GM18873 (cell line): ENCODE measurements at regions not wholly inside any gene's neighbourhood (a gene's known extent, or its start where the extent isn't known, plus 50 kb on each side); places are given as distances from the start of the nearest gene placed in this dataset.

Source experiments
- ATAC-seq: cut with Tn5 transposase; IDR thresholded peaks from one replicate; pipeline ENCODE4 v1.9.1; 2021; ENCODE audit warnings: mild to moderate bottlenecking, moderate library complexity, moderate number of reproducible peaks; ENCODE audit not compliant: unreplicated experiment, low FRiP score

DNA sequence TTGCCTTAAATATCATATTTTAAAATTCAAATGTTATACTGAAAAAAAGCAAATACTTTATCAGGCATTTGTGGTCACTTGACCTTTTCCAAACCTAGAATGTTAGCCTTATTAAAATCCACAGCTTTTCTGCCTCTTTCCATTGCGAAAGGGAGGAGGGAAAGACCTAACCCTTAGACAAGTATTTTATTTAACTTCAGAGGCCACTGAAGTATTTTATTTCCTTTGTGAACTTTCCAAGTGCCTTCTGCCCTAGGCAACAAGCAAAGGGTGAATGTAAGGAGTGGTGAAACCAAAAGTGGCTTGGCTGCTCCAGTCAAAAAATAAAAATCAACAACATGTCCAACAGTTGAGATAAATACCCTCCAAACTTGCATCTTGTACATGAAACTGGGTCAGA is 376.1 kb downstream of the EFNA5 start:
- ATAC-seq: no peak

DNA sequence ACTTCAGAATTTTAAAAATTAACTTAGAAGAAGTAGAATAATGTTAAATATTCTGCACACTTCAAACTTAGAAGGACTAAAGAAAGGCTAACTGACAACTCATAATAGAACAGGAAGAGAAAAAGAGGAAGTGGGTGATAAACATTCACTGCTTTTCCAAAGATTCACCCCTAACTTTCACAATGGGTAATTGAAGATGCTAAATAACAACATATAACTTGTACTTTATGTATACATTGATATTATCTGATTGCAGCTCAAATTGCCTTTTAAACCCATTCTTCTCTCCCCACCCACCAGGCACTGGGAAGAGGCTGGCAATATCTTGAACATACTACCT is 376.6 kb downstream of the EFNA5 start:
- ATAC-seq: peak; percentile 67

DNA sequence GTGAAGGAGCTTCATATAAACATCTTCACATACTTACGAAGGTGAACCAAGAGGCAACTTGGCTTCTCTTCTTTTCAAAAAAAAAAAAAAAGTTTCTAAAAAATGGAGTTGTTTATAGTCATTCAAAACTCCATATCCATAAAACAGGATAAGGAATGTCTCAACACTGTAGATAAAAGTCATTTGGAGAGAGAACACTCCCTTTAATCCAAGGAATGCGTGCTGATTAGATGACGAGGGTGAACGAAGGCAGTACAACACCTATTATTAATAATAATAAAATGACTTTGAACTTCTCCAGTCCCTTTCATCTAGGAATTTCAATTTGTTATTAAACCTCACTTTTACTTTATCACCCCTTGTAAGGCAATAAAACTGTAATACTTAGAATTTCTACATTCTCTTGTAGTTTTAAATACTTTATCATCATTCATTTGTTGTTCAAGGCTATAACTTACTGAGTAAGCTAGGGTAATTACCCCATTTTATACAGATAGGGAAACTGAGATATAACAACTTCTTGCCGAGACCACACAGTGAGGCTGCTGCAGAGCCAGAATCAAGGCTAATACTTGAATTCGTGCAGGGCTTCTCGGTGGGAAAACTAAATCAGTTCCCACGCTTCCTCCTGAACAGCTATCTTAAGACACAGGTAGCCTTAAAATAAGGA is 377.1 kb downstream of the EFNA5 start:
- no peak for ATAC-seq

DNA sequence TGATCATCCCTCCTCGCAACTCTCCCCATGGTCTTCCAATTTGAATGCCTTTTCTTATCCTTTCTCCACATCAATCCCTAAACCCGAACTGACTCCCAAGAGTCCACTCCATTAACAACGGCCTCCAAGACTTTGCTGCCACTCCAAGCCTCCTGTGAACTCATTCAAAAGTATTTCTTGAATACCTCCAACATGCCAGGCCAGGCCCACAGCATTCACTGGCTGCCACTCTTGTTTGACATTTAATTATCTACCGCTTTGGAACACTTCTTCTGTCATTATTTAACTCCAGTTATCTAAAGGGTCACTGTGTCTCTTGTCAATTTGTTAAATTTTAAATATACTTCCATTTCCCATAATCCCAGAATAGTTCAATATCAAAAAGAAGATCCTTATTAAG is 378.9 kb downstream of the EFNA5 start:
- no peak for ATAC-seq

DNA sequence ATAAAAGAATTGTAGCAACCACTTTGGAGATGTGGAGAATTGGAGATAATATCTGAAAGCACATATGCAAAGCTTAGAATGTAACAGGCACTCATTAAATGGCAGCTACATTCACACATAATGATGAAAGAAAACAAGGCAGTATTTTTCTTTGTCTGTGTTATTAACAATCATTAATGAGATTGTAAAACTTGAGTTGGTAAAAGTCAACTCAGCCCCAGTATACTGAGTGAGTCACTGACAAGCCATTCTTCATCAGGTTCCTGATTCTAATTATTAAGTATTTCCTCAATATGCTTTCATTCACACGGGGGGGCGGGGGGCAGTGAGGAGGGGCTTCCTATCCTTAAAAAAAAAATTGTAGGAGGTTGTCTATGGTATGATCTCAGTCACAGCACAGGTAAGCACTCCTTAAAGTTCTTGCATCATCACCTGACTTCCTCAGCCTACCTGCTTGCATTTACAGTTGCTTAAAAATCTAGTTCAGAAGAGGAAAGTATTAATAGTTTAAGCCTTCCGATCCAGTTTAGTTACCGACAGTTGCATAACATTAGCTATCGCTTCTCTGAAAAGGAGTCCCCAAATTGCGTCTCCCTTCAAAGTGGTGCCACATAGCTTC is 379.8 kb downstream of the EFNA5 start:
- ATAC-seq: no peak

DNA sequence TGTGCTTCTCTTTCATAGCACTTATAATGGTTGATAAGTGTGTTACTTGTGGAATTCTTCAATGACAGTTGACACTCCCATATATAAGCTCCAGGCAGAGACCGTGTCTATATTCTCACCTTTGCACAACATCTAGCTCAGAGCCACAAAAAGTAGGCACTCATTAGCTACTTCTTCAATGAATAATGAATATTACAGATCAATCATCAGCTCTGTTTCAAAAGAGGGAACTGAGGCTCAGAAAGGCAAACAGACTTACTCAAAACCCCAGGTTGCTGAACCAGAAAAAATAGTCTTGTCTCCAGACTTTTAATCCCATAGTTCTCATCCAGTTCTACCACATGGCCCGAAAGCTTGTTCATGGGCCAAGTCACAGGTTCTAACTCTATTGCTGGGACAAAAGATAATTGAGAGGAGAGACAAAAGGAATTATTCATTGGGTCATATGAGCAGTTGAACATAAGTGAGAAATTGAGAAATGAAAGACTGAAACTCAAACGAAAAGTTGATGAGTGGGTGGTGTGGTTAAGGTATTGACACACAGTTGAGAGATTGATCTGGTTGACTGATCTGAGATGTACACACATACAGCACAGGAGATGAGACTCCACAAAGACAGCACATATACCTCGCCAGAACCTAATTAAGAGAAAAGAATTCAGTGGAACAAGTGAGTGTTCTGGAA is 381.6 kb downstream of the EFNA5 start:
- ATAC-seq: peak; percentile 86

DNA sequence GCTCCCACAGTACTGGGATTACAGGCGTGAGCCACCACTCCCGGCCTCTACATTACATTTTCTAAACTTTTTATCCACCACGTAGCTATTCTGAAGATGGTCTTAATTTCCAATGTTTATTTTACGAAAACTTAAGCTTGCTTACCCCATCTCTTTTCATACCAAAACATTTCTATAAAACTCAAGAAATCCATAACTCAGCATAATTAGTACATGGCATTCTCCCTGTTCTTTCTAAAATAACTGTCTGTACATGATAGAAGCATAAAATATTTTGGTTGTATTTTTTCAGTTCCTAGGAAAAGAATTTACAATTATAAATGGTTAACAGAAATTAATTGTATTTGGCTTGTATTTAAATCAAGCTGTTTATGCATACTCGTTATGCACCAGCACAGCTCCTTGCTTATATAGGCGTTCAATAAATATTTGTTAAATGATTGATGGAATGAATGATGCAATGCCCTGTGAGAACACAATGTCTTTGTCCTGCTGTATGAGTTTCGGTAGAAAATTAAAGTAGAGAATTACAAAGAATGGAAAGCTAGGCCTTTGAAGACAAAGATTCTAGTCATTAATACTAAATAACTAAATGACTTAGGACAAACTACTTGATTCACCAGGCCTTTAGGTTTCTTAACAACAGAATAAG is 384.2 kb downstream of the EFNA5 start:
- no peak for ATAC-seq

DNA sequence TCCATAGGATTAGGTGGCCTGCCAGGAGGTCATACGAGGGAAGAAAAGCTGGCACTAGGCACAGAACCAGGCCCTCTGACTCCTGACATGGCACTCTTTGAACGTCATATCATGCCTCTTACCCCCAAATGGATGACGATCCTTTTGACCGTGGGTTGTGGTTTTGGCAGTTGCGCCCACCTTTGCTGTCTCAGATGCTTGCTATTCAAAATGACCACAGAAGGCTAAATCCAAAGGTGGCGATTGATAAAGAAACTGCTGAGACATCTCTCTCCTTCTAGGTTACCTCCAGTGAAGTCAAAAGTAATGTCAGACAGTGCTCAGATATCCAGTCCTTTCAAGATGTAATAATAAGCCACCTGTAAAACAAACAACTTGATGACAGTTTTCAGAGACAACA is 385.0 kb downstream of the EFNA5 start:
- no peak for ATAC-seq

DNA sequence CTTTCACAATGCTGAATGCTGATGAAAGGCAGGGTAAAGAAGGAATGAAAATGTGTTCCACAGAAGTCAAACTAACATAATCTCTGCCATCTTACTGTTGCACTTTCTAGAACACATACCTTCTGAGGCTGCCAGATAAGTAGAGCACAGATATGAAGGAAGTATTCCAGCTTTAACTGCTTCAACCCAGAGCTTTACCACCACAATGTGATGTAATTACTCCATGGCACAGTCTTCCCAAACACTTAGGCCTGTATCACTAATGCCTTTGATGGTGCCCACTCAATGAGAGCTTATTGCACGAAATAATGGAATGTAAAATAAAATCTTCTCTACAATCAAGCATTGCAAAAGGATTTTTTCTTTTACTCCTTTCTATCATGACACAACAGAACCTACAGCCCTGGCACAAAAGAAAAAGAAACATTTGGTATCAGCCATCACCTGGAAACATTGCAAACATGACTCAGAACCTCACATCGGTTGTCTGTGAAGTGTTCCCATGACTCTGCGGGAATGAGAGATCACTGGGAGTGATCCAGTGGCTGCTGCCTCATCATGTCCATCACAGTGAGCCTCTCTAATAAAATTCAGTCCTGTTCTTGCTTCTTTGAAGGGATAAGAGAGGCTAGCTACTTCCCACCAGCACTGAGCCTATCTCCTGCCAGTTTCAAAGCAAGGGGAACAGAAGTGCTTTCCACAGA is 385.8 kb downstream of the EFNA5 start:
- no peak for ATAC-seq

DNA sequence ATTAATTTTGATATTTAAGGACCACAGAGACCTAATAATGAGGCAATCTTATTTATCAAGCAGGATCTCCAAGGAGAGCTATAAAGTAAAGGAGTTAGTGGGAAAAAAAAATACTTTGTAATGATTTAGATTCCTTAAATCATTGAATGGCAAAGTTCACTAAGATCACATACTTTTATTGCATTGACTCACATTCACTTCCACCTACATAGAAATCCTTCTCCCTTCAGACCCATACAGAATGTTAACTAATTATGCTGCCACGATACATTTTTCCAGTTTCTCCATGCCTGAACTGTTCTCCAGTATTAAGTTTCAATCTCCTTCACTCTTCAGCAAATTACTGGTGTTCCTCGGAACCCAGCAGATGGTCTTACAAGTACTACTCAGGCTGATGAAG is 388.7 kb downstream of the EFNA5 start:
- ATAC-seq: no peak

DNA sequence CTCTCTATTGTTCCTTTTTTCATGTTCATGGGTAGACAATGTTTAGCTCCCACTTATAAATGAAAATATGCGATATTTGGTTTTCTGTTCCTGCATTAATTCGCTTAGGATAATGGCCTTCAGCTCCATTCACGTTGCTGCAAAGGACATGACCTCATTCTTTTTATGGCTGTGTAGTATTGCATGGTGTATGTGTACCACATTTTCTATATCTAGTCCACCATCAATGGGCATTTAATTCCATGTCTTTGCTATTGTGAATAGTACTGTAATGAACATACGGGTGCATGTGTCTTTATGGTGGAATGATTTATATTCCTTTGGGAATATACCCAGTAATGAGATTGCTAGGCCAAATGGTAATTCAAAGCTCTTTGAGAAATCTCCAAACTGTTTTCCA is 392.0 kb downstream of the EFNA5 start:
- no peak for ATAC-seq

DNA sequence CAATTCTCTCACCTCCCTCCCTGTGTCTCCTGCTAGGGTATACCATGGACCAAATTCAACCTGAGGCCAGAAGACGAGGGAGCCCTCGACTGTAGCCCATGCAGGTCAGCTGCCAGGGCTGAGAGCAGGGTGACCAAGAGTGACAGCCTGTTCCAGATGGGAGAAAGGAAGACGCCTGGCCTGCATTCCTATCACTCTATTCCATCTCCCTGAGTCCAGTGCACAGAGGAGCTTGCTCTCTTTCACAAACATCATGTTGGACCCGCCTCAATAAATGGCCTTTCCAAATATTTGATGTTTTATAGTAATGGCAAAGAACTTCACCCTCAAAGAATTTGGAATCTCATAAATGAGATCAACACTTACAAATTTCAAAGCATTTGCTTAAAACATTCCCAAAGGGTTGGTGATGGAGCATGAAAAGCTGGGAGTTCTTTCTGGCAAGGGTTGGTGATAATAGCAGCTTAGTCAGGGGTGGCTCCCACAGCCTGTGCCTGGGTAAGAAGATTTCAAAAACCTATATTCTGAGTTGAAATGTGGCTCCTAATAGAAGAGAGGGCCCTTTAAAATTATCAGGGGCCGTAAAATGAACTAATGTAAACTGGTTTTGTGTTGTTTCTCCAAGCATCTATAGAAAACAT is 393.1 kb downstream of the EFNA5 start:
- ATAC-seq: no peak

DNA sequence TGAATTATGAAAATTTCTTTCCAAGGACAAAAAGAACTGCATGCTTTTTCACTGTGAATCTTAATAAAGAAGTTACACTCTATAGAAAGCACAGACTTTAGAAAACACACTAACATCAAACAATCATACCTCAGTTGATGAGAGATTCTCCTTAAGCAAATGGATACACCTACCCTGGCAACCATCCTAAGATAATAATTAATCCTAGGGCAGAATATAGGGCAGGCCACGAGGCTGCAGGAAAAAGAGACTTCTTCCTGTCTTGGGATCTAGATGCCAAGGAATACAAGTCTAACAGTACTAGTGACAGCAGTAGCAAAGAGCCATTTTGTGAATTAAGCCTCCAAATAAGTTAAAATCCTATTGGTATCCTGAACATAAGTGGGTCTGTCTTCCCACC is 395.4 kb downstream of the EFNA5 start:
- no peak for ATAC-seq

DNA sequence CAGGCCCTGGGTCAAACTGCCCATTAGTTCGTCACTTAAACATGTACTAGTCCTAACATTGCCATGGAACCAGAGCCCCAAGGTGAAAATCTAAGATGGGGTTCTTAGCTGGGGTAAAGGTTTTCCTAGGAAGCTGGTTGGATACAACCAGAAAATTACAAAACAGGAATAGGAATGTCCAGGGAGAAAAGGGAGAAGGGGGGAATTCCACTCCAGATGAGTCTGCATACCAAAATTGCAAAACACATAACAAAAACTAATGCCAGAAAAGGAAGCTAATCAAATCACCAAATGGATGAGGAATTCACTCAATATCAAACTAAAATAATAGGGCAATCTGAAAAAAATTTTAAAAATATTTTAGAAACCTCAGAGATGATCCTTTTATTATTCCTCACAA is 396.2 kb downstream of the EFNA5 start:
- ATAC-seq: no peak

DNA sequence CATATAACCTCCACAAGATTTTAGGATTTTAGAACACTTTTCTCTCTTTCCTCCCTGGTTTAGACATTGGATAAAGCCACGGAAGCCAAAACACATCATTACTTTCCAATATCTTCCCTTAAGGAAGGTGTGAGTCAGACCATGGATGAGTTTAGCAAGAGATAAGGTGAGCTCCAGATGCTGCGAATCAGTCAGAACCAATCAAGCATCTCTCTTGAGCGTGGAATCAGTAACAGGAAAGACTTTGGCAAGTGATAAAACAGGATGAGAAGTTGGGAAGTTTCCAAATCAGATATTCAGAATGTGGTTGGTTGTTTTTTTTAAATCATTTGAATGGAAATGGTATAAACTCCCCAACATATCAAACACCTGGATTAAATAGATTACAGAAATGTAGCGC is 397.8 kb downstream of the EFNA5 start:
- ATAC-seq: no peak

DNA sequence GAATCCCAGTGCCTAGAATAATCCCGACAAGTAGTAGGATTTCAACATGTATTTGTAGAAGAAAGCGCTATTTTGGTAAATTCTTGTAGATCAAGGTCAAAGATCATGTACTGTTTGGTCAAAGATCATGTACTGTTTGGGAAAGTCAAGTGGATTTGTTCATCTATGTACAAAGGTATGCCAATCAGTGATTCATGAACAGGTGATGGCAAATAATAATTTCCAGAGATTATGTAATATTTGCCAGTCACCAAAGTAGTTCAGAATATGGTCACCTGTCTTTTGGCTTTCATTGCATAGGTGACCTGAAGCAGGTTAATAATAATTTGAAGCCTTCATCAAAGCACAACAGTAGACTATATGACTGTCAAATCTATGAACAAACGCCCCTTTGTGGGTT is 398.2 kb downstream of the EFNA5 start:
- no peak for ATAC-seq

DNA sequence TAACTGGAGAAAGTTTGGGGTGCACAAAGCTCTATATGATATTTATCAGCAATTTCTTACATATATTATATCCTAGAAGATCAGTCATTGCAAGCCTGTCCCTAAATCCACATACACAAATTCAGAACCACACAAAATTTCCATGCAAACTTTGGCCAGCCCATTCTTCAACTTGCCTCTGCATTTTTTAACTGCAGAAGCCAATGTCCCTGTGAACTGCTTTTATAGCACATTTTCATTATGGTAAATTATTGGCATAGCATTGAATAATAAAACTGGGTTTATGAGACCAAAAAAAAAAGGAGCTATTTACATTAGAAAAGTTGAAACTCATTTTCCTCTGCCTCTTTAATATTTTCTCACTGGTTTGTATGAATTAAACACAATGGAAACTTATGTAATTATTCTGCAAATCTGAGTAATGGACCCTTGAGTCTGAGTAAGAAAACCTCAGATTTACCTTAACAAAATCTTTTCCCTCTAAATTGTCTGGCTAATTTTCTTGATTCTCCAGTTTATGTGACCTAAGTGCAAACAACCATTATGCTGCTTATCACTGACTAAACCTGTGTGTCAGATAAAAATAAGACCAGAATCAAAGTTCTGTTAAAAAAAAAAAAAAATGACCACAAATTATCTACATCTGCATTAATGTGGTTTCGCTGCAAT is 398.9 kb downstream of the EFNA5 start:
- no peak for ATAC-seq

DNA sequence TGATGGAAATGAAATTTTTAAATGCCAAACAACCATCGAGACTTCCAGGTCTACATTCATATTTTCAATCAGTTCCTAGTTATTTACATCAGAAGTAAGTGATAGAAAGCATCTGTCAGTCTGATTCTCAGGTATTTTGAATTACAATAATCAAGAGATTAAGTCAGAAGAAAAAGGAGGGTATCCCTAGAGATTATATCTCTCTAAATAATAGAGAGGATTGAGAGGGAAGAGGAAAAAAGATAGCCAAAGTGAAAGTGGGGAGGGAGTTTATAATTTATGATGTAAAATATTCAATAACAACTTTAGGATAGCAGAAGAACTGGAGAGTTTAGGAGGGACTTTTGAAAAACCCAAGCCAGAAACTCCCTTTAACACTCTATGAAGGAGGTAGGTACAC is 400.2 kb downstream of the EFNA5 start:
- ATAC-seq: no peak

DNA sequence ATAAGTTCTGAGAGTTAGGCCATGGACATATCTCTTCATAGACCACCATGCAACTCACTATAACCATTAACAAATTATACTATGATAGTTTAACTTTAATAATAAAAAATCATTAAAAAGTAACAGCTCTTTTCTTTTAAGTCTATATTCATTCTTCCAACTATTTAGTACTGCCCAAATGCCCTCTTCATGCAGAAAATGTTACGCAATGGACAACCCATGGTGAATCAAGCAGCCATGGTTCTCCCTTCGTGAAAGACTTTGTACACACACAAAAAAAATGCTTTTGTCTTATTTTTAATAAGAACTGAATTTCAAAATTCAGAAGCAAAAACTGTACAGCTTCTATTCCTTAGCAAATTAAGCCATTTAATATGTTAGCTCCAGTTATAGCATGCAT is 401.1 kb downstream of the EFNA5 start:
- ATAC-seq: no peak

DNA sequence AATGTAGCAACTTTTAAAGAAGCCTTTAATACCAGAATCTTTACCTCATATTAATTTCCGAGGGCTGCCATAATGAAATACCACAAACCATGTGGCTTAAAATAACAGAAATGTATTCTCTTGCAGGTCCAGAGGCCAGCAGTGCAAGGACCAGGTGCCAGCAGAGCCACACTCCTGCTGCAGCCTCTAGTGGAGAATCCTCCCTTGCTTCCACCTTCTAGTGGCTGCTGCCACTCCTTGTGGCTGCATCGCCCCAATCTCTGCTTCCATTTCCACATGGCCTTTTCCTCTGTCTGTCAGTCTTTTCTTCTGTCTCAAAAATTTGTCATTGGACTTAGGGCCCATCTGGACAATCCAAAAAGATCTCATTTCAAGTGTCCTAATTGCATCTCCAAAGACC is 401.5 kb downstream of the EFNA5 start:
- ATAC-seq: no peak
